Keratinocyte (primary cell): ENCODE measurements at regions not wholly inside any gene's neighbourhood (a gene's known extent, or its start where the extent isn't known, plus 50 kb on each side); places are given as distances from the start of the nearest gene placed in this dataset.
"Not testable (repeated sequence)": the region's sequence is repeated elsewhere in the genome, so short reads cannot be mapped to it uniquely, and the experiment has no call there.

Experiments
- DNase-seq: peaks from one replicate; pipeline ENCODE4 v3.0.0-alpha.2; 2011; ENCODE audit warnings: low read depth, missing footprints, low spot score
- FAIRE-seq: peaks from 2 replicates; lab custom pipeline; 2011; peaks lifted over from hg19 to GRCh38; lab: Jason Lieb, UNC
- H2AFZ ChIP-seq: 2 replicates; pipeline ENCODE4 v1.6.0; 2012; ENCODE audit warnings: low read length, control low read depth, inconsistent platforms; ENCODE audit not compliant: control insufficient read depth
- H3K27ac ChIP-seq: 2 replicates; pipeline ENCODE4 v1.5.1; 2011; ENCODE audit warnings: low read length; ENCODE audit not compliant: control insufficient read depth, insufficient read depth
- H3K27me3 ChIP-seq: 3 replicates; pipeline ENCODE4 v1.6.0; 2011; ENCODE audit warnings: low read length; ENCODE audit not compliant: control insufficient read depth, insufficient read depth; ENCODE audit errors: extremely low read depth
- H3K36me3 ChIP-seq, 2 experiments: 2 replicates in 1 of 2; 3 replicates in 1 of 2; pipeline ENCODE4 v1.5.1; 2011; ENCODE audit warnings: low read length in 2 of 2, mild to moderate bottlenecking in 1 of 2; ENCODE audit not compliant: control insufficient read depth in 2 of 2, insufficient read depth in 2 of 2; ENCODE audit errors: extremely low read depth in 1 of 2
- H3K4me1 ChIP-seq: 3 replicates; pipeline ENCODE4 v1.5.1; 2011; ENCODE audit warnings: low read length; ENCODE audit not compliant: control insufficient read depth, insufficient read depth; ENCODE audit errors: extremely low read depth
- H3K4me2 ChIP-seq: 3 replicates; pipeline ENCODE4 v1.6.0; 2011; ENCODE audit warnings: low read depth, low read length; ENCODE audit not compliant: control insufficient read depth, insufficient read depth; ENCODE audit errors: extremely low read depth
- H3K4me3 ChIP-seq, 3 experiments: fragments of 200-600 bp in 1 of 3; sonication (generic) in 1 of 3; 2 replicates in 2 of 3; 3 replicates in 1 of 3; pipeline ENCODE4 v1.5.1; 2011 to 2016; ENCODE audit warnings: low read length in 3 of 3, mild to moderate bottlenecking in 3 of 3, control low read depth in 2 of 3, inconsistent platforms in 1 of 3, low read depth in 1 of 3, mixed read lengths in 1 of 3, mixed run types in 1 of 3, moderate library complexity in 1 of 3; ENCODE audit not compliant: control insufficient read depth in 2 of 3, insufficient read depth in 2 of 3; ENCODE audit errors: extremely low read depth in 1 of 3
- H3K79me2 ChIP-seq: 2 replicates; pipeline ENCODE4 v1.6.0; 2012; ENCODE audit warnings: low read length; ENCODE audit not compliant: control insufficient read depth, insufficient read depth
- H3K9ac ChIP-seq: 3 replicates; pipeline ENCODE4 v1.6.0; 2011; ENCODE audit warnings: low read length; ENCODE audit not compliant: control insufficient read depth, insufficient read depth; ENCODE audit errors: extremely low read depth
- H3K9me1 ChIP-seq: 3 replicates; pipeline ENCODE4 v1.6.0; 2011; ENCODE audit warnings: low read length; ENCODE audit not compliant: control insufficient read depth, insufficient read depth; ENCODE audit errors: extremely low read depth
- H3K9me3 ChIP-seq: 2 replicates; pipeline ENCODE4 v1.5.1; 2012; ENCODE audit warnings: low read depth, low read length; ENCODE audit not compliant: control insufficient read depth
- H4K20me1 ChIP-seq: 3 replicates; pipeline ENCODE4 v1.6.0; 2011; ENCODE audit warnings: low read length; ENCODE audit not compliant: control insufficient read depth, insufficient read depth; ENCODE audit errors: extremely low read depth
- dilution Hi-C: fragments of 300-500 bp; cut with MboI; formaldehyde crosslinking; loops from one replicate; pipeline ENCODE4 v1.7.0; 2020; ENCODE audit warnings: low sequenced_read_pairs; ENCODE audit not compliant: extremely low pct_ligation_motif_present

GRCh38 chr11:3537254-3537653 is 104.5 kb downstream of the ART5 start:
- H3K27ac ChIP-seq, H3K27me3 ChIP-seq, H3K79me2 ChIP-seq, dilution Hi-C loops, DNase-seq, H3K4me3 ChIP-seq, H4K20me1 ChIP-seq, FAIRE-seq, H3K4me1 ChIP-seq, H2AFZ ChIP-seq, H3K9me1 ChIP-seq, H3K9me3 ChIP-seq, H3K36me3 ChIP-seq, H3K4me2 ChIP-seq, H3K9ac ChIP-seq: not testable (repeated sequence)

GRCh38 chr11:3532958-3533357 is 108.8 kb downstream of the ART5 start:
- DNase-seq, H3K36me3 ChIP-seq, H3K27me3 ChIP-seq, H3K9me3 ChIP-seq, H3K4me2 ChIP-seq, dilution Hi-C loops, H4K20me1 ChIP-seq, FAIRE-seq, H3K4me3 ChIP-seq, H3K27ac ChIP-seq, H3K9ac ChIP-seq, H3K79me2 ChIP-seq, H2AFZ ChIP-seq, H3K4me1 ChIP-seq, H3K9me1 ChIP-seq: not testable (repeated sequence)

GRCh38 chr11:3531280-3531679 is 110.5 kb downstream of the ART5 start:
- dilution Hi-C loops, H3K4me1 ChIP-seq, H3K9me1 ChIP-seq, H3K36me3 ChIP-seq, H3K4me2 ChIP-seq, DNase-seq, H3K9ac ChIP-seq, H3K9me3 ChIP-seq, H3K27ac ChIP-seq, H3K79me2 ChIP-seq, H2AFZ ChIP-seq, H4K20me1 ChIP-seq, H3K4me3 ChIP-seq, H3K27me3 ChIP-seq, FAIRE-seq: not testable (repeated sequence)

- H3K79me2 ChIP-seq, dilution Hi-C loops, FAIRE-seq: not testable (repeated sequence)
Observed at GRCh38 chr11:3523567-3523966, 118.2 kb downstream of the ART5 start.

GRCh38 chr11:3520905-3521304 is 120.9 kb downstream of the ART5 start:
- H3K9me3 ChIP-seq, H3K4me2 ChIP-seq, H3K36me3 ChIP-seq, FAIRE-seq, H3K4me1 ChIP-seq, H3K9ac ChIP-seq, H3K79me2 ChIP-seq, H4K20me1 ChIP-seq, H3K27ac ChIP-seq, H3K27me3 ChIP-seq, DNase-seq, H3K4me3 ChIP-seq, dilution Hi-C loops, H2AFZ ChIP-seq, H3K9me1 ChIP-seq: not testable (repeated sequence)

More at GRCh38 chr11:3523567-3523966, 118.2 kb downstream of the ART5 start:
- H4K20me1 ChIP-seq, H3K9me1 ChIP-seq, H2AFZ ChIP-seq, H3K9me3 ChIP-seq, H3K27ac ChIP-seq, DNase-seq, H3K27me3 ChIP-seq, H3K4me2 ChIP-seq, H3K36me3 ChIP-seq, H3K4me3 ChIP-seq, H3K4me1 ChIP-seq, H3K9ac ChIP-seq: not testable (repeated sequence)
